ENCODE measurements at regions not wholly inside any gene's neighbourhood (a gene's known extent, or its start where the extent isn't known, plus 50 kb on each side); places are given as distances from the start of the nearest gene placed in this dataset.

GRCh38 chr13:72314210-72314609, 413.2 kb downstream of the MZT1 start:
- TF ChIP-seq, protein P1, sequence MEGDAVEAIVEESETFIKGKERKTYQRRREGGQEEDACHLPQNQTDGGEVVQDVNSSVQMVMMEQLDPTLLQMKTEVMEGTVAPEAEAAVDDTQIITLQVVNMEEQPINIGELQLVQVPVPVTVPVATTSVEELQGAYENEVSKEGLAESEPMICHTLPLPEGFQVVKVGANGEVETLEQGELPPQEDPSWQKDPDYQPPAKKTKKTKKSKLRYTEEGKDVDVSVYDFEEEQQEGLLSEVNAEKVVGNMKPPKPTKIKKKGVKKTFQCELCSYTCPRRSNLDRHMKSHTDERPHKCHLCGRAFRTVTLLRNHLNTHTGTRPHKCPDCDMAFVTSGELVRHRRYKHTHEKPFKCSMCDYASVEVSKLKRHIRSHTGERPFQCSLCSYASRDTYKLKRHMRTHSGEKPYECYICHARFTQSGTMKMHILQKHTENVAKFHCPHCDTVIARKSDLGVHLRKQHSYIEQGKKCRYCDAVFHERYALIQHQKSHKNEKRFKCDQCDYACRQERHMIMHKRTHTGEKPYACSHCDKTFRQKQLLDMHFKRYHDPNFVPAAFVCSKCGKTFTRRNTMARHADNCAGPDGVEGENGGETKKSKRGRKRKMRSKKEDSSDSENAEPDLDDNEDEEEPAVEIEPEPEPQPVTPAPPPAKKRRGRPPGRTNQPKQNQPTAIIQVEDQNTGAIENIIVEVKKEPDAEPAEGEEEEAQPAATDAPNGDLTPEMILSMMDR (IDR thresholded peaks at IDR 0.05), result no peak
- TF ChIP-seq POLR2AphosphoS5 (IDR thresholded peaks at IDR 0.05), result no peak

All from sigmoid colon (tissue), 4 donors.